Amniotic stem cell (primary cell): ENCODE measurements at regions not wholly inside any gene's neighbourhood (a gene's known extent, or its start where the extent isn't known, plus 50 kb on each side); places are given as distances from the start of the nearest gene placed in this dataset.
"Not testable (repeated sequence)": the region's sequence is repeated elsewhere in the genome, so short reads cannot be mapped to it uniquely, and the experiment has no call there.

Experiments used
- DNase-seq: peaks from one replicate; lab custom pipeline; 2025; lab: John Stamatoyannopoulos, UW

GRCh38 chr10:33861016-33861704 lies 526.7 kb upstream of the NRP1 start:
- no peak for DNase-seq

- no peak for DNase-seq
Observed at GRCh38 chr10:33860552-33860951, 526.1 kb upstream of the NRP1 start.

GRCh38 chr10:33859319-33860022 lies 525.0 kb upstream of the NRP1 start:
- no peak for DNase-seq

GRCh38 chr10:33858326-33858725 lies 523.9 kb upstream of the NRP1 start:
- DNase-seq: no peak

GRCh38 chr10:33853221-33853620 lies 518.8 kb upstream of the NRP1 start:
- not testable (repeated sequence) for DNase-seq

GRCh38 chr10:33843379-33843778 lies 508.9 kb upstream of the NRP1 start:
- no peak for DNase-seq

- no peak for DNase-seq
Observed at GRCh38 chr10:33841678-33842077, 507.2 kb upstream of the NRP1 start.

- DNase-seq: no peak
Observed at GRCh38 chr10:33838731-33839130, 504.3 kb upstream of the NRP1 start.

- DNase-seq: no peak
Observed at GRCh38 chr10:33837736-33838135, 503.3 kb upstream of the NRP1 start.

GRCh38 chr10:33835556-33835955 lies 501.1 kb upstream of the NRP1 start:
- no peak for DNase-seq

- no peak for DNase-seq
Observed at GRCh38 chr10:33833566-33833965, 499.1 kb upstream of the NRP1 start.

GRCh38 chr10:33832124-33832787 lies 497.8 kb upstream of the NRP1 start:
- DNase-seq: no peak

- no peak for DNase-seq
Observed at GRCh38 chr10:33831591-33831990, 497.1 kb upstream of the NRP1 start.

- not testable (repeated sequence) for DNase-seq
Observed at GRCh38 chr10:33829899-33830298, 495.4 kb upstream of the NRP1 start.

GRCh38 chr10:33828592-33828991 lies 494.1 kb upstream of the NRP1 start:
- DNase-seq: no peak

GRCh38 chr10:33826186-33826585 lies 491.7 kb upstream of the NRP1 start:
- no peak for DNase-seq

GRCh38 chr10:33822774-33823173 lies 488.3 kb upstream of the NRP1 start:
- no peak for DNase-seq

GRCh38 chr10:33820531-33820930 lies 486.1 kb upstream of the NRP1 start:
- DNase-seq: no peak

- DNase-seq: no peak
Observed at GRCh38 chr10:33819206-33819605, 484.7 kb upstream of the NRP1 start.

GRCh38 chr10:33818343-33818742 lies 483.9 kb upstream of the NRP1 start:
- no peak for DNase-seq

- no peak for DNase-seq
Observed at GRCh38 chr10:33817605-33818004, 483.1 kb upstream of the NRP1 start.

GRCh38 chr10:33815776-33816175 lies 481.3 kb upstream of the NRP1 start:
- DNase-seq: no peak

- no peak for DNase-seq
Observed at GRCh38 chr10:33813871-33814270, 479.4 kb upstream of the NRP1 start.
